Astrocyte (in vitro differentiated cells and primary cell): ENCODE measurements at regions not wholly inside any gene's neighbourhood (a gene's known extent, or its start where the extent isn't known, plus 50 kb on each side); places are given as distances from the start of the nearest gene placed in this dataset.
"Not testable (repeated sequence)": the region's sequence is repeated elsewhere in the genome, so short reads cannot be mapped to it uniquely, and the experiment has no call there.

Source experiments
- DNase-seq: peaks from one replicate; pipeline ENCODE4 v3.0.0-alpha.2; 2010; ENCODE audit warnings: low read depth
- FAIRE-seq: peaks from 2 replicates; lab custom pipeline; 2011; peaks lifted over from hg19 to GRCh38; lab: Jason Lieb, UNC
- H2AFZ ChIP-seq: 2 replicates; pipeline ENCODE4 v1.6.0; 2012; ENCODE audit warnings: low read depth, low read length, inconsistent platforms
- H3K27ac ChIP-seq: 2 replicates; pipeline ENCODE4 v1.5.1; 2011; ENCODE audit warnings: low read depth, low read length, inconsistent platforms
- H3K27me3 ChIP-seq: 2 replicates; pipeline ENCODE4 v1.6.0; 2011; ENCODE audit warnings: low read length, inconsistent platforms; ENCODE audit not compliant: insufficient read depth
- H3K36me3 ChIP-seq: 2 replicates; pipeline ENCODE4 v1.5.1; 2011; ENCODE audit warnings: low read length, inconsistent platforms; ENCODE audit not compliant: insufficient read depth
- H3K4me1 ChIP-seq: 2 replicates; pipeline ENCODE4 v1.5.1; 2011; ENCODE audit warnings: low read length, inconsistent platforms; ENCODE audit not compliant: insufficient read depth
- H3K4me2 ChIP-seq: 2 replicates; pipeline ENCODE4 v1.6.0; 2012; ENCODE audit warnings: low read length, inconsistent platforms
- H3K4me3 ChIP-seq: 2 replicates; pipeline ENCODE4 v1.5.1; 2011; ENCODE audit warnings: low read depth, mild to moderate bottlenecking, low read length, inconsistent platforms; ENCODE audit not compliant: insufficient read depth
- H3K79me2 ChIP-seq: 2 replicates; pipeline ENCODE4 v1.6.0; 2012; ENCODE audit warnings: mild to moderate bottlenecking, low read length, inconsistent platforms; ENCODE audit not compliant: insufficient read depth
- H3K9ac ChIP-seq: 2 replicates; pipeline ENCODE4 v1.6.0; 2012; ENCODE audit warnings: mild to moderate bottlenecking, low read length, inconsistent platforms
- H3K9me3 ChIP-seq: 2 replicates; pipeline ENCODE4 v1.5.1; 2012; ENCODE audit warnings: low read depth, mild to moderate bottlenecking, low read length, inconsistent platforms; ENCODE audit not compliant: insufficient read depth
- H4K20me1 ChIP-seq: 2 replicates; pipeline ENCODE4 v1.6.0; 2012; ENCODE audit warnings: low read length, inconsistent platforms; ENCODE audit not compliant: insufficient read depth
- H3K27ac Mint-ChIP-seq: one replicate; pipeline ENCODE4 v1.8.0; 2021; ENCODE audit warnings: mild to moderate bottlenecking, mixed read lengths; ENCODE audit not compliant: unreplicated experiment
- H3K27me3 Mint-ChIP-seq: one replicate; pipeline ENCODE4 v1.8.0; 2021; ENCODE audit warnings: low read depth, mixed read lengths; ENCODE audit not compliant: unreplicated experiment
- H3K36me3 Mint-ChIP-seq: one replicate; pipeline ENCODE4 v1.8.0; 2021; ENCODE audit warnings: low read depth, mixed read lengths; ENCODE audit not compliant: unreplicated experiment
- H3K4me1 Mint-ChIP-seq: one replicate; pipeline ENCODE4 v1.8.0; 2021; ENCODE audit warnings: low read depth, mixed read lengths; ENCODE audit not compliant: unreplicated experiment
- H3K4me3 Mint-ChIP-seq: one replicate; pipeline ENCODE4 v1.8.0; 2021; ENCODE audit warnings: mild to moderate bottlenecking, moderate library complexity, mixed read lengths; ENCODE audit not compliant: unreplicated experiment
- H3K9me3 Mint-ChIP-seq: one replicate; pipeline ENCODE4 v1.8.0; 2021; ENCODE audit warnings: mild to moderate bottlenecking, mixed read lengths; ENCODE audit not compliant: unreplicated experiment

DNA sequence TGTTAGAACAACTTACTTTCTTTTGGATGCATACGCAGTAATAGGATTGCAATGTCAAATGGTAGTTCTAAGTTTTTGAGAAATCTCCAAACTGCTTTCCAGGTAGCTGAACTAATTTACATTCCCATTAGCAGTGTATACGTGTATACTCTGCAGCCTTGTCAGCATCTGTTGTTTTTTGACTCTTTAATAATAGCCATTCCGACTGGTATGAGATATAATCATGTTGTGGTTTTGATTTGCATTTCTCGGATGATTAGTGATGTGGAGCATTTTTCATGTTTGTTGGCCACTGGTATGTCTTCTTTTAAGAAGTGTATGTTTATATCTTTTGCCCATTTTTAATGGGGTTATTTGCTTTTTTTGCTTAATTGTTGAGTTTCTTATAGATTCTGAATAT is 76.9 kb upstream of the HNRNPA1L2 start:
- H3K27me3 Mint-ChIP-seq, H3K9me3 ChIP-seq: not testable (repeated sequence)
- FAIRE-seq: peak; percentile 58

DNA sequence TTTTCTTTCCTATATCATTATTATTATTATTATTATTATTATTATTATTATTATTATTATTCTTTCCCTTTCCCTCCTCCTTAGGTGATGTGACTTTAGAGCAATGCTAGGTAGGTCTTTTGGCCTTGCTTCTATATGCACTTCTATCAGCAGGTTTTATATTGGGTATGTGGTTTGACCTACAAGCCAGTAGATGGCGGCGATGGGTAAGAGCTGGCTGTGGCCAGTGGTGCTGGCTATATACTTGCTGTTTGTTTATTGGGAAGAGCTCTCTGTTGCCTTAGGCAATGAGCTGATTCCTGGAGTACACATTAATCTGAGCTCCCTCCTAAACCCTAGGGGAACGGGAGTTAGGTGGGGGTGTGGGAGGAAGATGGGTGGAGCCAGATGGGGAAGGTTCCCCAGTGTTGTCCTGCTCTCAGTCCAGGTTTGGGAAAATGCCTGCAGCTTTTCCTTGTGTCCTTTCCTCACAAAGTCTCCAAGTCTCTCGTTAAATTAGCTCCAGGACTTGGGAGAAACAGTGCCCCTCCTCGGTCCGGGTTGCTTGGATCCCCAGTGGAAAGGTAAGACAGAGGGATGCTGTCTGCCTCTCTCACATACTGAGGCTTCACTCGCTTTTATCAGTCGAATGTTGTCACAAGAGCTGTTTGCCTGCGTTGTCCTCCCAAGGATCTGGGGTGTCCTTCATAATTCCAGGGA is 72.2 kb upstream of the HNRNPA1L2 start:
- not testable (repeated sequence) for FAIRE-seq, H3K79me2 ChIP-seq, H3K36me3 ChIP-seq, H3K9me3 ChIP-seq, H4K20me1 ChIP-seq, H3K9ac ChIP-seq, H2AFZ ChIP-seq, H3K27me3 ChIP-seq, H3K27ac Mint-ChIP-seq, H3K4me2 ChIP-seq, H3K9me3 Mint-ChIP-seq, H3K4me1 Mint-ChIP-seq, H3K27ac ChIP-seq, H3K36me3 Mint-ChIP-seq, H3K27me3 Mint-ChIP-seq, H3K4me3 ChIP-seq, H3K4me1 ChIP-seq, DNase-seq
- peak overlapping the region; percentile 66 for H3K4me3 Mint-ChIP-seq

More for the DNA sequence above, 76.9 kb upstream of the HNRNPA1L2 start:
- not testable (repeated sequence) for H2AFZ ChIP-seq, H3K36me3 ChIP-seq, H3K9me3 Mint-ChIP-seq, H3K27me3 ChIP-seq, H3K27ac ChIP-seq, H3K27ac Mint-ChIP-seq, DNase-seq, H3K9ac ChIP-seq, H3K4me3 ChIP-seq, H3K4me2 ChIP-seq, H3K79me2 ChIP-seq, H3K4me3 Mint-ChIP-seq, H3K4me1 ChIP-seq, H4K20me1 ChIP-seq, H3K4me1 Mint-ChIP-seq, H3K36me3 Mint-ChIP-seq

DNA sequence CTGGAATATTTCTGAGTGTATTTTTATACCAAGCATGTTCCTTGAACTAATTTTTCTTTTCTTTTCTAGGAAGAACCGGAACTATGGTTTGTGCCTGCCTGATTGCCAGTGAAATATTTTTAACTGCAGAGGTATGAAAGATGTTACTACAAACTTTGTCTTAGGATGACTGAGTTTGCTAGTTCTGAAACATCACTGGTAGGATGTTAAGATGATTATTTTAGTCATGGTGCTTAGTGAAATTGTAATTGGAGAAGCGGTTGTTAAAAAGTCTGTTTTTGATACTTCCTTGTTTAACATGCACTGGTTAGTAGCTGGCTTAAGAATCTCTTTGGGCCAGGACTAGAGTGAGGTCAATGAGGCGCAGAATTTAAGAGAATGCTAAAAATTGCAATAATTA is 71.1 kb upstream of the HNRNPA1L2 start:
- H4K20me1 ChIP-seq, H2AFZ ChIP-seq, H3K4me2 ChIP-seq, H3K79me2 ChIP-seq, H3K4me1 Mint-ChIP-seq, H3K27me3 Mint-ChIP-seq, H3K36me3 ChIP-seq, H3K9me3 Mint-ChIP-seq, H3K4me3 ChIP-seq, FAIRE-seq, H3K9ac ChIP-seq, H3K36me3 Mint-ChIP-seq, H3K9me3 ChIP-seq, H3K27ac Mint-ChIP-seq, H3K27me3 ChIP-seq, H3K27ac ChIP-seq, H3K4me1 ChIP-seq, H3K4me3 Mint-ChIP-seq, DNase-seq: not testable (repeated sequence)

DNA sequence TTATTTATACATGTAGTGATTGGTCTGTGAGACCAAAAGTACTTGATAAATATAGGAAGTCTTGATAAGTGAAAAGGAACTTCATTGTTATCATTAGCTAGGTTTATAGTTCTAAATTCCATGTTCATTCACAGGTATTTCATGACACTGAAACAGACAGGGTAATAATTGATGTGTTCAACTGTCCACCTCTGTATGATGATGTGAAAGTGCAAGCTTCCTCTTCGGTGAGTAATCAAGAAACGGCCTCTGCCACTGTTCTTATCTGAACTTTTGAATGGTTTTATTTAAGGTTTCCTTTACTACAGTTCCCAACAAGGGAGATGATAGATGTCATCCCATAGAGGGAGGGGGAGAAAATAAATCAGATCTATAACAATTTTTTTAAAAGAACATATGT is 59.3 kb upstream of the HNRNPA1L2 start:
- not testable (repeated sequence) for H3K79me2 ChIP-seq, H3K27me3 Mint-ChIP-seq, H3K36me3 Mint-ChIP-seq, H3K4me2 ChIP-seq, FAIRE-seq, H3K9me3 ChIP-seq, H2AFZ ChIP-seq, H3K4me3 Mint-ChIP-seq, H3K9ac ChIP-seq, H3K36me3 ChIP-seq, H3K27ac ChIP-seq, H3K27ac Mint-ChIP-seq, H4K20me1 ChIP-seq, H3K4me1 Mint-ChIP-seq, H3K4me1 ChIP-seq, DNase-seq, H3K4me3 ChIP-seq, H3K9me3 Mint-ChIP-seq, H3K27me3 ChIP-seq
